H1 (cell line): ENCODE measurements at regions not wholly inside any gene's neighbourhood (a gene's known extent, or its start where the extent isn't known, plus 50 kb on each side); places are given as distances from the start of the nearest gene placed in this dataset.

ENCODE experiments used
- CHD7 ChIP-seq: fragments of 300-600 bp; sonication (generic); IDR thresholded peaks from 2 replicates; pipeline ENCODE4 v1.7.1; 2012; ENCODE audit warnings: low read length, moderate library complexity, mild to moderate bottlenecking, inconsistent platforms; ENCODE audit not compliant: insufficient replicate concordance

- no peak for TF ChIP-seq CHD7
Measured at GRCh38 chr10:60537697-60538096, 148.0 kb upstream of the ANK3 start (continued).
